ENCODE measurements at regions not wholly inside any gene's neighbourhood (a gene's known extent, or its start where the extent isn't known, plus 50 kb on each side); places are given as distances from the start of the nearest gene placed in this dataset.

- no peaks in the 10 kb centered on the region for H3K9me2 ChIP-seq (ENCODE audit: low read depth, low read length)
- TF ChIP-seq CTCF (IDR thresholded peaks at IDR 0.05; ENCODE audit: low read length) (no peak), EZH2 (IDR thresholded peaks at IDR 0.05; ENCODE audit: borderline replicate concordance, low read length) (no peak)
- no peak overlapping the region for H3K4me2 ChIP-seq (ENCODE audit: low read length)
These were observed 690.6 kb downstream of the SLC4A3 start for GRCh38 chr2:220318037-220318436.

GRCh38 chr2:220318508-220318907 lies 691.1 kb downstream of the SLC4A3 start:
- Histone ChIP-seq H3F3A (ENCODE audit: insufficient read depth, low read length) (no peaks in the 10 kb centered on the region), H4K20me1 (ENCODE audit: insufficient read depth, low read length) (no peaks in the 10 kb centered on the region), H3K9me2 (ENCODE audit: low read depth, low read length) (no peaks in the 10 kb centered on the region), H3K27me3 (ENCODE audit: insufficient read depth, low read length) (no peaks in the 10 kb centered on the region), H3K4me3 (ENCODE audit: low read depth, low read length, poor library complexity, severe bottlenecking) (no peak overlapping the region), H3K4me1 (ENCODE audit: insufficient read depth, low read length, severe bottlenecking) (no peaks in the 10 kb centered on the region), H3K9ac (ENCODE audit: low read length) (no peak overlapping the region), H3K36me3 (ENCODE audit: insufficient read depth, low read length) (no peaks in the 10 kb centered on the region), H2AFZ (ENCODE audit: low read length) (no peak overlapping the region), H3K79me2 (ENCODE audit: insufficient read depth, low read length) (no peaks in the 10 kb centered on the region), H3K4me2 (ENCODE audit: low read length) (no peak overlapping the region), H3K9me3 (ENCODE audit: low read length) (no peaks in the 10 kb centered on the region), H3K27ac (ENCODE audit: low read depth, low read length, poor library complexity, severe bottlenecking) (no peak overlapping the region)
- TF ChIP-seq CTCF (IDR thresholded peaks at IDR 0.05; ENCODE audit: low read length) (no peak), EZH2 (IDR thresholded peaks at IDR 0.05; ENCODE audit: borderline replicate concordance, low read length) (no peak)

More at GRCh38 chr2:220318037-220318436, 690.6 kb downstream of the SLC4A3 start:
- no peak overlapping the region for H3K27ac ChIP-seq (ENCODE audit: low read depth, low read length, poor library complexity, severe bottlenecking)
- no peaks in the 10 kb centered on the region for H4K20me1 ChIP-seq (ENCODE audit: insufficient read depth, low read length)
- no peaks in the 10 kb centered on the region for H3K79me2 ChIP-seq (ENCODE audit: insufficient read depth, low read length)
- H3F3A ChIP-seq (ENCODE audit: insufficient read depth, low read length): no peaks in the 10 kb centered on the region
- no peaks in the 10 kb centered on the region for H3K36me3 ChIP-seq (ENCODE audit: insufficient read depth, low read length)
- no peaks in the 10 kb centered on the region for H3K27me3 ChIP-seq (ENCODE audit: insufficient read depth, low read length)
- H2AFZ ChIP-seq (ENCODE audit: low read length): no peak overlapping the region
- no peak overlapping the region for H3K9ac ChIP-seq (ENCODE audit: low read length)
- H3K4me1 ChIP-seq (ENCODE audit: insufficient read depth, low read length, severe bottlenecking): no peaks in the 10 kb centered on the region
- no peak overlapping the region for H3K4me3 ChIP-seq (ENCODE audit: low read depth, low read length, poor library complexity, severe bottlenecking)
- H3K9me3 ChIP-seq (ENCODE audit: low read length): no peaks in the 10 kb centered on the region

- no peaks in the 10 kb centered on the region for H3K9me3 ChIP-seq (ENCODE audit: low read length)
- no peak overlapping the region for H3K4me3 ChIP-seq (ENCODE audit: low read depth, low read length, poor library complexity, severe bottlenecking)
- H4K20me1 ChIP-seq (ENCODE audit: insufficient read depth, low read length): no peaks in the 10 kb centered on the region
- H3K79me2 ChIP-seq (ENCODE audit: insufficient read depth, low read length): no peaks in the 10 kb centered on the region
- no peaks in the 10 kb centered on the region for H3K4me1 ChIP-seq (ENCODE audit: insufficient read depth, low read length, severe bottlenecking)
- no peak overlapping the region for H3K9ac ChIP-seq (ENCODE audit: low read length)
- H3K4me2 ChIP-seq (ENCODE audit: low read length): no peak overlapping the region
- H3K27ac ChIP-seq (ENCODE audit: low read depth, low read length, poor library complexity, severe bottlenecking): no peak overlapping the region
- H3K27me3 ChIP-seq (ENCODE audit: insufficient read depth, low read length): no peaks in the 10 kb centered on the region
- H3K36me3 ChIP-seq (ENCODE audit: insufficient read depth, low read length): no peaks in the 10 kb centered on the region
- H3F3A ChIP-seq (ENCODE audit: insufficient read depth, low read length): no peaks in the 10 kb centered on the region
- no peaks in the 10 kb centered on the region for H3K9me2 ChIP-seq (ENCODE audit: low read depth, low read length)
- H2AFZ ChIP-seq (ENCODE audit: low read length): no peak overlapping the region
- TF ChIP-seq CTCF (IDR thresholded peaks at IDR 0.05; ENCODE audit: low read length) (no peak), EZH2 (IDR thresholded peaks at IDR 0.05; ENCODE audit: borderline replicate concordance, low read length) (no peak)
These were observed 692.9 kb downstream of the SLC4A3 start for GRCh38 chr2:220320326-220320725.

Data from OCI-LY1 (cell line).